T-helper 9 cell (primary cell): ENCODE measurements at regions not wholly inside any gene's neighbourhood (a gene's known extent, or its start where the extent isn't known, plus 50 kb on each side); places are given as distances from the start of the nearest gene placed in this dataset.
"Not testable (repeated sequence)": the region's sequence is repeated elsewhere in the genome, so short reads cannot be mapped to it uniquely, and the experiment has no call there.

Experiments
- DNase-seq: peaks from one replicate; pipeline ENCODE4 v3.0.0-alpha.2; 2020

- DNase-seq, result no peak
Observed at GRCh38 chr5:155116456-155117251, 103.1 kb downstream of the KIF4B start.

- no peak for DNase-seq
Observed at GRCh38 chr5:155125551-155126095, 112.1 kb downstream of the KIF4B start.

- DNase-seq, result no peak
Observed at GRCh38 chr5:155126573-155126972, 113.0 kb downstream of the KIF4B start.

- no peak for DNase-seq
Observed at GRCh38 chr5:155127552-155127951, 114.0 kb downstream of the KIF4B start.

- no peak for DNase-seq
Observed at GRCh38 chr5:155128786-155129512, 115.4 kb downstream of the KIF4B start.

GRCh38 chr5:155129513-155129880 lies 115.9 kb downstream of the KIF4B start:
- no peak for DNase-seq

- no peak for DNase-seq
Observed at GRCh38 chr5:155134130-155134529, 120.6 kb downstream of the KIF4B start.

- DNase-seq, result no peak
Observed at GRCh38 chr5:155136216-155136850, 122.8 kb downstream of the KIF4B start.

GRCh38 chr5:155137683-155138082 lies 124.1 kb downstream of the KIF4B start:
- no peak for DNase-seq

GRCh38 chr5:155140646-155141045 lies 127.1 kb downstream of the KIF4B start:
- no peak for DNase-seq

GRCh38 chr5:155144956-155145355 lies 131.4 kb downstream of the KIF4B start:
- no peak for DNase-seq

- DNase-seq, result no peak
Observed at GRCh38 chr5:155147222-155147621, 133.7 kb downstream of the KIF4B start.

- DNase-seq, result no peak
Observed at GRCh38 chr5:155148694-155149093, 135.1 kb downstream of the KIF4B start.

- no peak for DNase-seq
Observed at GRCh38 chr5:155150012-155150411, 136.5 kb downstream of the KIF4B start.

GRCh38 chr5:155154973-155155372 lies 141.4 kb downstream of the KIF4B start:
- no peak for DNase-seq

GRCh38 chr5:155163084-155163483 lies 149.5 kb downstream of the KIF4B start:
- DNase-seq, result not testable (repeated sequence)

GRCh38 chr5:155167736-155168135 lies 154.2 kb downstream of the KIF4B start:
- DNase-seq, result no peak

GRCh38 chr5:155181542-155181941 lies 168.0 kb downstream of the KIF4B start:
- no peak for DNase-seq

GRCh38 chr5:155189476-155189875 lies 175.9 kb downstream of the KIF4B start:
- DNase-seq, result no peak

- DNase-seq, result no peak
Observed at GRCh38 chr5:155189981-155190380, 176.4 kb downstream of the KIF4B start.

GRCh38 chr5:155193029-155193428 lies 179.5 kb downstream of the KIF4B start:
- DNase-seq, result no peak

- no peak for DNase-seq
Observed at GRCh38 chr5:155193483-155194107, 180.0 kb downstream of the KIF4B start.

GRCh38 chr5:155200608-155201007 lies 187.1 kb downstream of the KIF4B start:
- DNase-seq, result no peak
